Parathyroid adenoma (tissue), 2 donors: ENCODE measurements at regions not wholly inside any gene's neighbourhood (a gene's known extent, or its start where the extent isn't known, plus 50 kb on each side); places are given as distances from the start of the nearest gene placed in this dataset.

Experiments used
- H2AFZ ChIP-seq: fragments of 300-600 bp; sonication (generic); one replicate; pipeline ENCODE4 v1.7.0; 2017; ENCODE audit warnings: antibody characterized with exemption, mild to moderate bottlenecking
- H3K27ac ChIP-seq: fragments of 300-600 bp; sonication (generic); one replicate; pipeline ENCODE4 v1.7.0; 2017
- H3K27me3 ChIP-seq: fragments of 300-600 bp; sonication (generic); one replicate; pipeline ENCODE4 v1.7.0; 2017; ENCODE audit warnings: low read length; ENCODE audit not compliant: control insufficient read depth, insufficient read depth
- H3K36me3 ChIP-seq: fragments of 300-600 bp; sonication (generic); one replicate; pipeline ENCODE4 v1.7.0; 2017; ENCODE audit warnings: low read length; ENCODE audit not compliant: control insufficient read depth, insufficient read depth
- H3K4me1 ChIP-seq: fragments of 300-600 bp; sonication (generic); one replicate; pipeline ENCODE4 v1.7.0; 2017; ENCODE audit warnings: control low read depth
- H3K4me2 ChIP-seq: fragments of 300-600 bp; sonication (generic); one replicate; pipeline ENCODE4 v1.7.0; 2017; ENCODE audit warnings: low read length
- H3K4me3 ChIP-seq: fragments of 300-600 bp; sonication (generic); one replicate; pipeline ENCODE4 v1.7.0; 2017; ENCODE audit warnings: low read depth, low read length
- H3K79me2 ChIP-seq: fragments of 300-600 bp; sonication (generic); one replicate; pipeline ENCODE4 v1.7.0; 2017; ENCODE audit warnings: control low read depth
- H3K9ac ChIP-seq: fragments of 300-600 bp; sonication (generic); one replicate; pipeline ENCODE4 v1.7.0; 2017; ENCODE audit warnings: mild to moderate bottlenecking
- H3K9me3 ChIP-seq: fragments of 300-600 bp; sonication (generic); one replicate; pipeline ENCODE4 v1.7.0; 2017; ENCODE audit warnings: low read length; ENCODE audit not compliant: control insufficient read depth
- TF ChIP-seq, protein P1 (sequence below): fragments of 300-600 bp; sonication (generic); IDR thresholded peaks from one replicate; pipeline ENCODE4 v1.7.0; 2017; ENCODE audit warnings: antibody characterized with exemption, mild to moderate bottlenecking
- donor health status: primary hyperparathyroidism.

- no peak overlapping the region for H3K9ac ChIP-seq
- TF ChIP-seq, protein P1, sequence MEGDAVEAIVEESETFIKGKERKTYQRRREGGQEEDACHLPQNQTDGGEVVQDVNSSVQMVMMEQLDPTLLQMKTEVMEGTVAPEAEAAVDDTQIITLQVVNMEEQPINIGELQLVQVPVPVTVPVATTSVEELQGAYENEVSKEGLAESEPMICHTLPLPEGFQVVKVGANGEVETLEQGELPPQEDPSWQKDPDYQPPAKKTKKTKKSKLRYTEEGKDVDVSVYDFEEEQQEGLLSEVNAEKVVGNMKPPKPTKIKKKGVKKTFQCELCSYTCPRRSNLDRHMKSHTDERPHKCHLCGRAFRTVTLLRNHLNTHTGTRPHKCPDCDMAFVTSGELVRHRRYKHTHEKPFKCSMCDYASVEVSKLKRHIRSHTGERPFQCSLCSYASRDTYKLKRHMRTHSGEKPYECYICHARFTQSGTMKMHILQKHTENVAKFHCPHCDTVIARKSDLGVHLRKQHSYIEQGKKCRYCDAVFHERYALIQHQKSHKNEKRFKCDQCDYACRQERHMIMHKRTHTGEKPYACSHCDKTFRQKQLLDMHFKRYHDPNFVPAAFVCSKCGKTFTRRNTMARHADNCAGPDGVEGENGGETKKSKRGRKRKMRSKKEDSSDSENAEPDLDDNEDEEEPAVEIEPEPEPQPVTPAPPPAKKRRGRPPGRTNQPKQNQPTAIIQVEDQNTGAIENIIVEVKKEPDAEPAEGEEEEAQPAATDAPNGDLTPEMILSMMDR = no peak
- no peaks in the 10 kb centered on the region for H3K27me3 ChIP-seq
- no peaks in the 10 kb centered on the region for H3K9me3 ChIP-seq
- no peaks in the 10 kb centered on the region for H3K36me3 ChIP-seq
- H3K4me1 ChIP-seq = no peaks in the 10 kb centered on the region
- no peak overlapping the region for H3K4me2 ChIP-seq
- H3K27ac ChIP-seq = no peak overlapping the region
- H3K79me2 ChIP-seq = no peaks in the 10 kb centered on the region
- H3K4me3 ChIP-seq = no peak overlapping the region
- H2AFZ ChIP-seq = no peak overlapping the region
Observed at GRCh38 chr1:95496307-95496706, 262.3 kb downstream of the RWDD3 start.

DNA sequence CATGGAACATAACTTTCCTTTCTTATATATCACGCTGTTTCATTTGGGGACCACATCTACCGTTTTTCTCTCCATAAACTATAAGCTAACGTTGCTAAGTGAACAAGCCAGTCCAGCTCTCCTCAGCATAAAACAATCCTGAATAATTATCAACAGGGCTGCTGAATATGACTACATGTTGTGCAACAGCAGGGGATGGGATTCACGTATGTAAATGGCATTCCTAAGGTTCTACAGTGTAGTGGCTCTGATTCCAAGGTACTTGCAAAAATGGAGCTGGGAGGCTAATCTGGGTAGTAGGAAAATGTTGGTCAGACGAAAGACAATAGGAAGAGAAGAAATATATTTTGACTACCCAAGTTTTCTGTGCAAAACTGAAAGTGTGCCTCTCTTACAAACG, 262.8 kb downstream of the RWDD3 start:
- no peak overlapping the region for H3K9ac ChIP-seq
- H3K36me3 ChIP-seq = no peaks in the 10 kb centered on the region
- H3K4me1 ChIP-seq = no peaks in the 10 kb centered on the region
- no peaks in the 10 kb centered on the region for H3K9me3 ChIP-seq
- H3K27ac ChIP-seq = no peak overlapping the region
- H3K79me2 ChIP-seq = no peaks in the 10 kb centered on the region
- no peak overlapping the region for H3K4me2 ChIP-seq
- no peaks in the 10 kb centered on the region for H3K27me3 ChIP-seq
- TF ChIP-seq, protein P1 = no peak
- no peak overlapping the region for H3K4me3 ChIP-seq
- H2AFZ ChIP-seq = no peak overlapping the region

GRCh38 chr1:95497566-95497965, 263.6 kb downstream of the RWDD3 start:
- Histone ChIP-seq H3K4me3 (no peak overlapping the region), H3K9me3 (no peaks in the 10 kb centered on the region)
- TF ChIP-seq, protein P1 = no peak

DNA sequence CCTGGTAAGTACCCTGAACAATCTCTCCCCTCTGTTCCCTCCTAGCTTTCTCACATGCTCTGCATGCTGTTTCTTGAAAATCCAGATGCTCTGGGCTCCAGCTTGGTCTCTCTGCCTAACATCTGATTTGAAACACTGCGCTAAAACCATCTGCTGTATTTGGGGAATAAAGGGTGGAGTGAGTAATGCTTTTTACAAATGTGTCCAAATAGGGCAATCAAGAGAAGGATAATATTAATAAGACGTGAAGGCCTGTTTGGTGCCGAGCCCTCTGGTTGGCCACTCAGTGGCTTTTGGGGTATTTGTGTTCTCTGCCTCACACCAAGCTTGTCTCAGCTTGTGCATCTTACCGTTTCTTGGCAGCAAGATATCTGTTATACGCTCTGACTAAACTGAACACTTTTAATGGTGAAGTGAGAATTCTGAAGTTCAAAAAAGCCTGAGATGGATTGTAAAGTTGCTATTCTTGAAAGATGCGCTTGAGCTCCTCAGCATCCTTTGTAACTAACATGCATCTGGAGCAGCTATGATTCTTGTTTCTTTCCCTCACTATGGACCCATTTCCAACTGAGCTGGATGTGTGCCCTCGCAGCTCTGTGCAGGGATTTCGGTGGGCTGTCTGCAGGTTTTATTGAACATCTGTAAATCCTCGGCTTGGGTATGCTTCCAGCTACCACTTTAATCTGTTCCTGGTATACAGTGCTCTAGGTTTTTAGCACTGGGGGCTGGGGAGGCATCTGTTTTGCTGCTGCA, 269.4 kb downstream of the RWDD3 start:
- Histone ChIP-seq H3K4me1 (no peaks in the 10 kb centered on the region), H3K27me3 (no peaks in the 10 kb centered on the region)

More at GRCh38 chr1:95497566-95497965, 263.6 kb downstream of the RWDD3 start:
- H2AFZ ChIP-seq = no peak overlapping the region
- no peak overlapping the region for H3K27ac ChIP-seq
- H3K4me2 ChIP-seq = no peak overlapping the region
- no peaks in the 10 kb centered on the region for H3K27me3 ChIP-seq
- no peaks in the 10 kb centered on the region for H3K79me2 ChIP-seq
- no peaks in the 10 kb centered on the region for H3K4me1 ChIP-seq
- H3K9ac ChIP-seq = no peak overlapping the region
- H3K36me3 ChIP-seq = no peaks in the 10 kb centered on the region

More for the DNA sequence above, 269.4 kb downstream of the RWDD3 start:
- H3K4me3 ChIP-seq = no peak overlapping the region
- H3K9ac ChIP-seq = no peak overlapping the region
- no peaks in the 10 kb centered on the region for H3K36me3 ChIP-seq
- no peak overlapping the region for H3K27ac ChIP-seq
- no peaks in the 10 kb centered on the region for H3K9me3 ChIP-seq
- H3K79me2 ChIP-seq = no peaks in the 10 kb centered on the region
- TF ChIP-seq, protein P1 = no peak
- no peak overlapping the region for H2AFZ ChIP-seq
- no peak overlapping the region for H3K4me2 ChIP-seq
